ENCODE measurements at regions not wholly inside any gene's neighbourhood (a gene's known extent, or its start where the extent isn't known, plus 50 kb on each side); places are given as distances from the start of the nearest gene placed in this dataset.

DNA sequence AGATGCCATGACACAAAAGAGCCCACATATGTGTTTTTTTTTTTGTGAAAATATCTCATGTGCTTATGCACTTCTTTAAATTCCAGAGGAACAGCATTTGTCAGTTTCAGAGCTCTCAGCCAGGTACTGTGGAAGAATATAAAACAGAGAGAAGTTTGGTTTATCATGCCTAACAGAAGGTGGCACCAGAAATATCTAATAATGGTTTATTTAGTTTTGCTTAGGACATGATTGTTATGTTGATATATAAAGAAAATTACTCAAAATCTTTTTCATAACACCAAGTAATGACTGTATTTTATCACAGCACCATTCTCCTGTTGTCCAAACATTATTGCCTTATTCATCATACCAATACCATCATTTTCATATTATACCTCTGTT lies 455.6 kb upstream of the ACTBL2 start:
- no peak for TF ChIP-seq ELF4 (IDR thresholded peaks at IDR 0.05)
- TF ChIP-seq, protein P1, sequence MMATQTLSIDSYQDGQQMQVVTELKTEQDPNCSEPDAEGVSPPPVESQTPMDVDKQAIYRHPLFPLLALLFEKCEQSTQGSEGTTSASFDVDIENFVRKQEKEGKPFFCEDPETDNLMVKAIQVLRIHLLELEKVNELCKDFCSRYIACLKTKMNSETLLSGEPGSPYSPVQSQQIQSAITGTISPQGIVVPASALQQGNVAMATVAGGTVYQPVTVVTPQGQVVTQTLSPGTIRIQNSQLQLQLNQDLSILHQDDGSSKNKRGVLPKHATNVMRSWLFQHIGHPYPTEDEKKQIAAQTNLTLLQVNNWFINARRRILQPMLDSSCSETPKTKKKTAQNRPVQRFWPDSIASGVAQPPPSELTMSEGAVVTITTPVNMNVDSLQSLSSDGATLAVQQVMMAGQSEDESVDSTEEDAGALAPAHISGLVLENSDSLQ (IDR thresholded peaks at IDR 0.05) = no peak
- TF ChIP-seq SP1 (IDR thresholded peaks at IDR 0.05) = no peak
- no peak for TF ChIP-seq HDGF (IDR thresholded peaks at IDR 0.05; ENCODE audit: borderline replicate concordance)
- TF ChIP-seq BHLHE40 (IDR thresholded peaks at IDR 0.05; ENCODE audit: borderline replicate concordance) = no peak
- TF ChIP-seq ARNT (IDR thresholded peaks at IDR 0.05) = no peak
- TF ChIP-seq ZNF384 (IDR thresholded peaks at IDR 0.05) = no peak
- no peak for TF ChIP-seq SUZ12 (IDR thresholded peaks at IDR 0.05)
- TF ChIP-seq NFRKB (IDR thresholded peaks at IDR 0.05) = no peak
- TF ChIP-seq TARDBP (IDR thresholded peaks at IDR 0.05) = no peak
- TF ChIP-seq FOXM1 (IDR thresholded peaks at IDR 0.05; ENCODE audit: borderline replicate concordance) = no peak
